Endodermal cell (in vitro differentiated cells): ENCODE measurements at regions not wholly inside any gene's neighbourhood (a gene's known extent, or its start where the extent isn't known, plus 50 kb on each side); places are given as distances from the start of the nearest gene placed in this dataset.

Experiments used
- DNase-seq: peaks from one replicate; pipeline ENCODE4 v3.0.0-alpha.2; 2017
- H3K27ac ChIP-seq: 2 replicates; pipeline ENCODE4 v1.5.1; 2013; ENCODE audit warnings: mild to moderate bottlenecking, low read depth, low read length, moderate library complexity
- H3K27me3 ChIP-seq: 2 replicates; pipeline ENCODE4 v1.6.1; 2013; ENCODE audit warnings: mild to moderate bottlenecking, low read length, moderate library complexity; ENCODE audit not compliant: insufficient read depth, control insufficient read depth, poor library complexity, severe bottlenecking
- H3K36me3 ChIP-seq: 2 replicates; pipeline ENCODE4 v1.7.0; 2013; ENCODE audit warnings: mild to moderate bottlenecking, low read length, moderate library complexity; ENCODE audit not compliant: control insufficient read depth, insufficient read depth
- H3K4me1 ChIP-seq: one replicate; pipeline ENCODE4 v1.7.0; 2013; ENCODE audit warnings: low read length; ENCODE audit not compliant: control insufficient read depth, insufficient read depth
- H3K4me3 ChIP-seq: 2 replicates; pipeline ENCODE4 v1.5.1; 2013; ENCODE audit warnings: mild to moderate bottlenecking, low read length, moderate library complexity
- H3K9ac ChIP-seq: 2 replicates; pipeline ENCODE4 v1.6.1; 2013; ENCODE audit warnings: mild to moderate bottlenecking, low read length, moderate library complexity; ENCODE audit not compliant: poor library complexity, severe bottlenecking; ENCODE audit errors: extremely low read depth
- H3K9me3 ChIP-seq: 2 replicates; pipeline ENCODE4 v1.6.1; 2013; ENCODE audit warnings: mild to moderate bottlenecking, low read length, moderate library complexity; ENCODE audit not compliant: control insufficient read depth
- H3K27ac Mint-ChIP-seq: 2 replicates; pipeline ENCODE4 v1.8.0; 2020; ENCODE audit warnings: mixed read lengths
- H3K27me3 Mint-ChIP-seq: 2 replicates; pipeline ENCODE4 v1.8.0; 2021; ENCODE audit warnings: mild to moderate bottlenecking, mixed read lengths; ENCODE audit not compliant: insufficient read depth
- H3K36me3 Mint-ChIP-seq: 2 replicates; pipeline ENCODE4 v1.8.0; 2020; ENCODE audit warnings: low read depth, mixed read lengths
- H3K4me1 Mint-ChIP-seq: 2 replicates; pipeline ENCODE4 v1.8.0; 2020; ENCODE audit warnings: mixed read lengths
- H3K4me3 Mint-ChIP-seq: 2 replicates; pipeline ENCODE4 v1.8.0; 2020; ENCODE audit warnings: mild to moderate bottlenecking, moderate library complexity, mixed read lengths
- H3K9me3 Mint-ChIP-seq: 2 replicates; pipeline ENCODE4 v1.8.0; 2020; ENCODE audit warnings: mild to moderate bottlenecking, mixed read lengths
- CTCF ChIP-seq: fragments of 200-600 bp; sonication (generic); conservative IDR thresholded peaks from 2 replicates; pipeline ENCODE4 v1.5.0; 2021; ENCODE audit warnings: antibody characterized with exemption, mild to moderate bottlenecking
- WGBS, 2 experiments: methylation state at CpG; one replicate each; pipeline versions ENCODE4 v1.1.5 to v1.1.7; 2013; ENCODE audit warnings: missing lambda C conversion rate in 2 of 2, mixed read lengths in 1 of 2; ENCODE audit not compliant: insufficient coverage in 1 of 2, insufficient read length in 1 of 2; 5-methylcytosine and 5-hydroxymethylcytosine counted together

GRCh38 chr2:147589127-147589526 is 255.7 kb upstream of the ACVR2A start:
- DNase-seq = no peak
- Histone ChIP-seq H3K36me3 (no peaks in the 10 kb centered on the region), H3K4me3 (no peak overlapping the region), H3K27ac (no peak overlapping the region), H3K9me3 (peaks cover 19% of the 10 kb centered on the region), H3K4me1 (no peaks in the 10 kb centered on the region), H3K27me3 (no peaks in the 10 kb centered on the region), H3K9ac (no peak overlapping the region)
- Mint-ChIP-seq H3K27me3 (no peaks in the 10 kb centered on the region), H3K9me3 (peaks cover 14% of the 10 kb centered on the region), H3K4me1 (peaks cover 5% of the 10 kb centered on the region), H3K36me3 (peaks cover 2% of the 10 kb centered on the region), H3K4me3 (no peak overlapping the region), H3K27ac (no peak overlapping the region)
- WGBS, 2 experiments = 91% methylated on average over 1 of the region's 1 CpG; no CpG with 5 or more reads in 1 of the 2 experiments
- no peak for TF ChIP-seq CTCF

- Mint-ChIP-seq H3K36me3 (peaks cover 2% of the 10 kb centered on the region), H3K9me3 (peaks cover 14% of the 10 kb centered on the region), H3K4me3 (no peak overlapping the region), H3K4me1 (peaks cover 4% of the 10 kb centered on the region), H3K27ac (no peak overlapping the region), H3K27me3 (no peaks in the 10 kb centered on the region)
- Histone ChIP-seq H3K9me3 (peaks cover 23% of the 10 kb centered on the region), H3K9ac (no peak overlapping the region), H3K4me1 (no peaks in the 10 kb centered on the region), H3K27me3 (no peaks in the 10 kb centered on the region), H3K27ac (no peak overlapping the region), H3K4me3 (no peak overlapping the region), H3K36me3 (no peaks in the 10 kb centered on the region)
- 86 to 97% methylated on average over 1 to 2 of the region's 2 CpGs for WGBS, 2 experiments
- TF ChIP-seq CTCF = no peak
- DNase-seq = no peak
These were observed 256.6 kb upstream of the ACVR2A start for GRCh38 chr2:147588191-147588590.

DNA sequence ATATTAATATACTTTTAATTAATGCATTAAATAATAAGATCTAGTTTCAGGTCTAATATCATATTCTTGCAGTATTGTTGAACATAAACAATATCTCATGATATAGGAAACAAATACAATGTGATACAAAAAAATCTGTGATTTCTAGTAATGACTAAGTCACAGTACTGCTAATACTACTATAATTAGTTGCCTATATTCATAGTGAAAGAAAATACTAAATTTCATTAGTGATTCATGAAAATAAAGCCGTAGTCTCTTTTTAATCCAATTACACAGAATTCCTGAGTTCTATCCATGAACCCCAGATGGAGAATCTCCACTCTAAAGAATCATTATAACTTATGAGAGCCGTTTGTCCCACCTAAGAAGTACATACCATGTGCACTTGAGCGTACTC is 266.3 kb upstream of the ACVR2A start:
- Mint-ChIP-seq H3K4me3 (no peak overlapping the region), H3K27ac (no peak overlapping the region), H3K36me3 (no peaks in the 10 kb centered on the region), H3K9me3 (peaks cover 11% of the 10 kb centered on the region), H3K27me3 (no peaks in the 10 kb centered on the region), H3K4me1 (no peaks in the 10 kb centered on the region)
- no peak for DNase-seq
- 88 to 94% methylated on average over 2 to 3 of the region's 3 CpGs for WGBS, 2 experiments
- no peak overlapping the region for H3K9ac ChIP-seq
- peaks cover 8% of the 10 kb centered on the region for H3K9me3 ChIP-seq
- no peaks in the 10 kb centered on the region for H3K4me1 ChIP-seq
- no peak overlapping the region for H3K27ac ChIP-seq
- no peak overlapping the region for H3K4me3 ChIP-seq
- no peak for TF ChIP-seq CTCF
- no peaks in the 10 kb centered on the region for H3K36me3 ChIP-seq
- no peaks in the 10 kb centered on the region for H3K27me3 ChIP-seq
